ENCODE measurements at regions not wholly inside any gene's neighbourhood (a gene's known extent, or its start where the extent isn't known, plus 50 kb on each side); places are given as distances from the start of the nearest gene placed in this dataset.
A peak's percentile ranks its signal among the peaks of the same experiment; 100 is the strongest.

GRCh38 chr5:157924490-157924889 lies 65.5 kb upstream of the CLINT1 start:
- DNase-seq, result no peak

GRCh38 chr5:157923765-157924164 lies 64.8 kb upstream of the CLINT1 start:
- no peak for DNase-seq

- no peak for DNase-seq
Measured at GRCh38 chr5:157922026-157922425, 63.1 kb upstream of the CLINT1 start.

GRCh38 chr5:157920828-157921170 lies 61.9 kb upstream of the CLINT1 start:
- DNase-seq, result no peak

- no peak for DNase-seq
Measured at GRCh38 chr5:157918811-157919742, 60.1 kb upstream of the CLINT1 start.

GRCh38 chr5:157917899-157918809 lies 59.2 kb upstream of the CLINT1 start:
- DNase-seq, result peak; percentile 58 to 72

- DNase-seq, result no peak
Measured at GRCh38 chr5:157917491-157917890, 58.5 kb upstream of the CLINT1 start.

GRCh38 chr5:157915638-157916037 lies 56.7 kb upstream of the CLINT1 start:
- DNase-seq, result no peak

- DNase-seq, result no peak
Measured at GRCh38 chr5:157914151-157914788, 55.3 kb upstream of the CLINT1 start.

- no peak for DNase-seq
Measured at GRCh38 chr5:157913575-157913974, 54.6 kb upstream of the CLINT1 start.

- no peak for DNase-seq
Measured at GRCh38 chr5:157912621-157913325, 53.8 kb upstream of the CLINT1 start.

- no peak for DNase-seq
Measured at GRCh38 chr5:157911568-157911967, 52.6 kb upstream of the CLINT1 start.

All from stimulated activated CD4-positive, alpha-beta T cell treated with anti-CD3 and anti-CD28 coated beads, Interleukin-2, amount 100 ng/mL, for 48 hours (primary cell).